ENCODE measurements at regions not wholly inside any gene's neighbourhood (a gene's known extent, or its start where the extent isn't known, plus 50 kb on each side); places are given as distances from the start of the nearest gene placed in this dataset.

GRCh38 chr9:25374281-25374680 lies 304.0 kb downstream of the TUSC1 start:
- peaks cover 6% of the 10 kb centered on the region; the same call in 1 of the 2 replicates for H3K9me3 ChIP-seq (ENCODE audit: control insufficient read depth, insufficient read depth, low read length)
- ChIA-PET CTCF (no interaction called here), POLR2A (ENCODE audit: unreplicated experiment) (no interaction called here)
- no peak overlapping the region for H4K5ac ChIP-seq (ENCODE audit: low read depth, low read length)
- no peak overlapping the region for H2BK15ac ChIP-seq (ENCODE audit: low read depth, low read length)
- H3K27me3 ChIP-seq (ENCODE audit: control insufficient read depth, insufficient read depth, low read length), result no peaks in the 10 kb centered on the region
- no peak overlapping the region for H3K27ac ChIP-seq (ENCODE audit: insufficient read depth, low read length)
- TF ChIP-seq SMC3 (IDR thresholded peaks at IDR 0.05; ENCODE audit: low read depth, low read length) (no peak), BHLHE40 (IDR thresholded peaks at IDR 0.05; ENCODE audit: low read depth, low read length) (no peak), RAD21 (IDR thresholded peaks at IDR 0.05; ENCODE audit: low read length) (no peak), ELK1 (IDR thresholded peaks at IDR 0.05; ENCODE audit: borderline replicate concordance, low read depth, low read length) (no peak), CTCF (conservative IDR thresholded peaks at IDR 0.05; ENCODE audit: low read depth, low read length) (no peak), POLR2A (IDR thresholded peaks at IDR 0.05; ENCODE audit: low read depth, low read length) (no peak), CHD1 (IDR thresholded peaks at IDR 0.05; ENCODE audit: low read depth, low read length) (no peak)
- H3K79me1 ChIP-seq (ENCODE audit: low read depth in 1 of 2, low read length in 2 of 2), result no peaks in the 10 kb centered on the region
- dilution Hi-C loops (cut with HindIII; ENCODE audit: low sequenced_read_pairs, unreplicated experiment), result no loop called here
- ATAC-seq (ENCODE audit: low read depth) (no peak), DNase-seq (no peak)
- in situ Hi-C loops (cut with MboI; ENCODE audit: low sequenced_read_pairs), result no loop called here
- no peak overlapping the region for H2BK120ac ChIP-seq (ENCODE audit: low read depth, low read length)
- intact Hi-C loops (cut with micrococcal nuclease), result no loop called here
- H2AK9ac ChIP-seq (replicated peaks; ENCODE audit: low read depth, low read length, poor library complexity), result no peak overlapping the region
- no peak overlapping the region for H2BK20ac ChIP-seq (ENCODE audit: low read depth, low read length)
- H4K20me1 ChIP-seq (ENCODE audit: insufficient read depth, low read length), result no peaks in the 10 kb centered on the region
- H3K4me2 ChIP-seq (ENCODE audit: low read depth, low read length), result no peak overlapping the region
- H2BK5ac ChIP-seq (ENCODE audit: low read depth, low read length, poor library complexity, severe bottlenecking), result no peak overlapping the region
- H3K4me3 ChIP-seq (ENCODE audit: insufficient read depth, low read depth, low read length), result no peak overlapping the region
- H3K9me1 ChIP-seq (ENCODE audit: insufficient read depth, low read length), result no peaks in the 10 kb centered on the region
- H3K18ac ChIP-seq (ENCODE audit: low read depth, low read length), result no peak overlapping the region
- no CpG with 5 or more reads among the region's 1 CpG for WGBS, 2 experiments (ENCODE audit: extremely low coverage in 2 of 2, insufficient read length in 1 of 2)
- BruUV-seq (replicated peaks), result no TSS peak
- H3K4ac ChIP-seq (ENCODE audit: low read depth, low read length), result no peak overlapping the region
- no peak overlapping the region for H3K23ac ChIP-seq (ENCODE audit: low read depth, low read length)
- H2AK5ac ChIP-seq (ENCODE audit: low read depth, low read length), result no peak overlapping the region
- H4K91ac ChIP-seq (ENCODE audit: insufficient read depth, low read depth, low read length), result no peak overlapping the region
- H3K4me1 ChIP-seq (ENCODE audit: control insufficient read depth, insufficient read depth, low read length), result no peaks in the 10 kb centered on the region
- no peak overlapping the region for H3K9ac ChIP-seq (ENCODE audit: low read depth, low read length)
- H3K14ac ChIP-seq (replicated peaks; ENCODE audit: low read depth, low read length), result no peak overlapping the region
- H3K56ac ChIP-seq (ENCODE audit: extremely low read depth, insufficient read depth, low read length), result no peak overlapping the region
- H2AFZ ChIP-seq (replicated peaks; ENCODE audit: low read length, poor library complexity), result no peak overlapping the region
- no peaks in the 10 kb centered on the region for H3K36me3 ChIP-seq (ENCODE audit: control insufficient read depth, insufficient read depth, low read length)
- H4K8ac ChIP-seq (ENCODE audit: low read depth in 2 of 2, low read length in 2 of 2), result no peak overlapping the region

Data from IMR-90 (cell line).